ENCODE measurements at regions not wholly inside any gene's neighbourhood (a gene's known extent, or its start where the extent isn't known, plus 50 kb on each side); places are given as distances from the start of the nearest gene placed in this dataset.

DNA sequence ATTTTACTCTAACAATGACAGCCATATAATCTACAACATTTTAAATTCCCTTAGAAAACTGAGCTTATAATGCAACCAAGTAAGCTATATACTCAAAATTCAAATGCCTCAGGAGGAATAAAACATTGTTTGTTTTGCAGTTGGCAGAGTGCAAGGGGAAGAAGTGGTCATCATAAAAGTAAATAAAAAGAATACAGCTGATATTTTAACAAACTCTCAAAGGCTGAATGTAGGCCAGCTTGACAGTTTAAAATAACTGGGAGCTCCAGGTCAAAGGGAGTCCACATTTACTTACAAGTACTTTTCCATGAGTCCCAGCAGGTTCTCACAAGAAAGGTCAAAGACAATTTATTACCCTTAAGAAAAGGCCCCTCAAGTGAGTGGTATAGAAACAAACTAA lies 589.8 kb downstream of the BCKDHB start:
- in situ Hi-C loops (cut with HindIII; ENCODE audit: low pct_unique_long_range_greater_than_20kb, low sequenced_read_pairs): no loop called here
- no peak for DNase-seq (ENCODE audit: low read depth)

DNA sequence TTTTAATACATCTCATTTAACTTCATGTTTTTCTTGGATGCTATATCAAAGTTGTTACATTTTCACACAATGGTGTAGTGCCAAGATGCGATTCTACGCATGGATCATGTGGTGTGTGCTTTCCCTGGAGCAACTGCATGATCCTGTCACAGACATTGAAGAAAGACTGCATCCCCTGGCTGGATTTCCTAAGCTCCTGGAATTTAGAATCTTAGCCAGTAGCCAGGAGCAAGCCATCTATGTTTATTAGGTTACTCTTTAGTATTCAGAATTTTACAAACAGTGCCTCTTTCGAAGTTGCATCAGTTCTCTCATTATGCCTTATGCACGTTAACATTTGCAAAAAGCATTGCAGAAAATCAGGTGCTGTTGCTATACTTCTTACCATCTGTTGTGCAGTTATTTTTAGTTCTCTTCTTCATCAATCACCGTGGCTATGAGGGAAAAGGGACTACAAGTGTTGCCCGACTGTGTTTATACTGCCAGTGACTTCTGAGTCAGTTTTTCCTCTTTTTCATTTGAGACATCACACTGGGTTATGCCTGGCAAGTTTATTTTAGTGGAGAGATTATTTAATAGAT lies 584.2 kb downstream of the BCKDHB start:
- DNase-seq (ENCODE audit: low read depth): no peak
- in situ Hi-C loops (cut with HindIII; ENCODE audit: low pct_unique_long_range_greater_than_20kb, low sequenced_read_pairs): no loop called here

DNA sequence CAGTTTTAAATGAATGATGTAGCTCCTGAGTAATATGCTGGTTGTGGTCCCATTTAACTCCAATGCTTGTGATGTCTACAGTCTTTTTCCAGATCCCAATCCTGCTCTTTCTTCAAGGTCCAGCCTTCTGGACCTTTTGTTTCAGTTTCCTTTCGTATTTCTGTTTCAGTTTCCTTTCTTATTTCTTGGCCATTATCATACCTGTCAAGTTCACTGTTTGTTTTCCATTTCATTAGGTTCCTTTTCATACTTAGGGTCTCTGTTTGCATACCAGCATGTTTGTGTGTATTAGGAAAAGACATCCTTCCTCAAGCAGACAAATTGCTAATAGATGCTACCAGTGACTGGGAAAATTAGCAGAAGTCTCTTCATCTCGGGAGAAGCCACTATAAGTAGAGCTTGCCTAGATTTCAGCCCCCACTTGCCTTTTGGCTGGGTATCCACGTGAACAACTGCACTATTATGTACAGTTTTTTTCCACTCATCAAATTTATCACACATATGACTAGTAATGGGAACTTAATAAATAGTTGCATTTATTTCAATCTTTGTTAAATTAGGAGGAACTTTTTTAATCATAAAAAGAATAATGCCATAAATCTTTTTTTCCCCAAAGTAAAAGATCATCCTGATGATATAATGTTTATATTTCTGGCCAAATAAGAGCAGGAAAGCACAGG lies 583.4 kb downstream of the BCKDHB start:
- DNase-seq (ENCODE audit: low read depth): peak; percentile 4
- in situ Hi-C loops (cut with HindIII; ENCODE audit: low pct_unique_long_range_greater_than_20kb, low sequenced_read_pairs): no loop called here

DNA sequence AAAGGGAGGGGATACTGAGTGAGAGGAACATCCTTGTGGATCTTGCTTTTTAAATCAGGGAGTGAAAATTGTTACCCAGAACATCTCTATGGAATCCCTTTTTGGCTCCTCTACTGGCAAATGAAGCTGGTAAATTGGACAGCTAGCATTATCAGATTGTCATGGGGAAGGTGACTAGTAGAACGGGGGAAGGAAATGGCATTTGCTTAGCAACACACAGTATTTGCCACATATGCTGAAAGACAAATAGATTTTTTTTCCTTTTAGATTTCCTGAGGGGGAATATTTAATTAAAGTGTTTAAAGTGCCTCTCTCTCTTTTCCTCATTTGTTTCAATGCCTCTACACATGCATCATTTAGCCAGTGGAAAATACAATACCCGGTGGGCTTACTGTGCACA lies 573.5 kb downstream of the BCKDHB start:
- in situ Hi-C loops (cut with HindIII; ENCODE audit: low pct_unique_long_range_greater_than_20kb, low sequenced_read_pairs): no loop called here
- no peak for DNase-seq (ENCODE audit: low read depth)

DNA sequence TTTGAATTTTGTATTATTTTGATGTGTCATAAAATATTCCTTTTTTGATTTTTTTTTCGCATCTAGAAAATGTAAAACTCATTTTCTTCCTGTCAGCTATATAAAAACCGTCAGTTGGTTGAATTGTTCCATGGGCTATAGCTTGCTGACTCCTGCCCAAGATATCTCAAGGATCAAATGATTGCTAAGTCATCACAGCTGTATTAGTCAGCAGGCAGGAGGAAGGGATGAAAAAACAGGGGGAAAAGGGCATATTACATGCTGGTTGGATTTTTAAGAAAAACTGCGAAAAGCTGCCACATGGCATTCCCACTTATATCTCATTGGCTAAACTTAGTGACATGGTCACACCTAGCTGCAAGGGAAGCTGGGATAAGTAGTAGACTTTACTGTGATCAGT lies 569.9 kb downstream of the BCKDHB start:
- in situ Hi-C loops (cut with HindIII; ENCODE audit: low pct_unique_long_range_greater_than_20kb, low sequenced_read_pairs): no loop called here
- peak; percentile 1 for DNase-seq (ENCODE audit: low read depth)

DNA sequence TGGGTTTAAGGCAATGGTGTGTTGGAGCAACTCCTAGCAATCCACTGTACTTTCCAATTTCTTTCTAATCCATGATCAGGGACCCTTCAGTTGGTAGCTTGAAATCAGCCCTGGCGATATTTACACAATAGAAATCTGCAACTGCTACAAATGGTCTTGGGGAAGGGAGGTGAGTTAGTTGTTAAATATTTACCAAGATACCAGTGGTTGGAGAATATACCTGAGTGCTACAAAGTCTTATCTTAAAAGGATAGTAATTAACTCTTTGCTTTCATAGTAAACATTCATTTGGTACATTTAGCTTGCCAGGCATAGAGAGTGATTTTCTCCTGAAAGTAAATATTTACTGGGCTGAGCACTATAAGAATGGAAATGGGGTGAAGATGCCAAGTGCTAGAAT lies 568.2 kb downstream of the BCKDHB start:
- in situ Hi-C loops (cut with HindIII; ENCODE audit: low pct_unique_long_range_greater_than_20kb, low sequenced_read_pairs): no loop called here
- DNase-seq (ENCODE audit: low read depth): no peak

DNA sequence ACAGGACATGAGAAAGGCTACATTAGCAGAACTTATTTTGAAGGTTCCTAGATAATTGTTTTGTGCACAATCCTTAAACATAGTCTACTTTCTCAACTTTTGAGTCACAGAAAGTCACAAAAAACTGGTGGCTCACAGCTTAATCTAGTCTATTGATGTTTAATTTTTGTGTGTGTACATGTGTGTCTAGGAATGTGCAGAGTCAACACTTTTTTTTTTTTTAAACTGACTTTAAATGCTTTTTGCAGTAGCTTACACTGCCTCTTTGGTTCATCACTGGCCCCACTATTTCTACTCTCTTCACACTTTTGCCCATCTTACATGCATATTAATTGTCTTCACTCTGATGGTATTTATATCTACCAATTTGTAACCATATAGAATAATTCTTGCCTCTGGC lies 566.9 kb downstream of the BCKDHB start:
- in situ Hi-C loops (cut with HindIII; ENCODE audit: low pct_unique_long_range_greater_than_20kb, low sequenced_read_pairs): no loop called here
- no peak for DNase-seq (ENCODE audit: low read depth)

DNA sequence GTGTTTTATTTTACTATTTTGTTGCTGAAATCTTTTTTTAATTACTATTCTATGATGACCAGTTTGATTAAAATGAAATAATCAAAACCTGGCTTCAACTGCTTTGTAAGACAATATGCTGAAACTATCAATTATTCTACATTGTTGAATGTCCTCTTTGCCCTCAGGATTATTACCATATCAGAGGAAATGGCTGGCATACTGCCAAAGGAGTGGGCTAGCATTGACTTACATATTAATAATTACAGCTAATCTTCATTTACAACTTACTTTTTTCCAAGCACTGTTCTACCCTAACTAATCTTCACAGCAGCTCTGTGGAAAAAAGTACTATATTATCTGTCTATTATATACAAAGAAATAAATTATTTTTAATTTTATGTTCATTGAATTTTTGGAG lies 560.5 kb downstream of the BCKDHB start:
- DNase-seq (ENCODE audit: low read depth): no peak
- in situ Hi-C loops (cut with HindIII; ENCODE audit: low pct_unique_long_range_greater_than_20kb, low sequenced_read_pairs): no loop called here

DNA sequence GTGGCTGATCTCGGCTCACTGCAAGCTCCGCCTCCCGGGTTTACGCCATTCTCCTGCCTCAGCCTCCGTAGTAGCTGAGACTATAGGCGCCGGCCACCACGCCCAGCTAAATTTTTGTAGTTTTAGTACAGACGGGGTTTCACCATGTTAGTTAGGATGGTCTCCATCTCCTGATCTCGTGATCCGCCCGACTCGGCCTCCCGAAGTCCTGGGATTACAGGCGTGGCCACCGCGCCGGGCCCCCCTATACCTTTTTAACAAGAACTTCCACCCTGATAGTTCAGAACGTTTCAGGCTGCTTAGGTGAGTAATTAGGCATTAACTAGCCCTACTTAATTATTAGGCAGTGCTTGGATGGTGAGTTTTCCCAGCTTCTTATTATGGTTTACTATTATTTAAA lies 552.5 kb downstream of the BCKDHB start:
- no peak for DNase-seq (ENCODE audit: low read depth)
- in situ Hi-C loops (cut with HindIII; ENCODE audit: low pct_unique_long_range_greater_than_20kb, low sequenced_read_pairs): no loop called here

DNA sequence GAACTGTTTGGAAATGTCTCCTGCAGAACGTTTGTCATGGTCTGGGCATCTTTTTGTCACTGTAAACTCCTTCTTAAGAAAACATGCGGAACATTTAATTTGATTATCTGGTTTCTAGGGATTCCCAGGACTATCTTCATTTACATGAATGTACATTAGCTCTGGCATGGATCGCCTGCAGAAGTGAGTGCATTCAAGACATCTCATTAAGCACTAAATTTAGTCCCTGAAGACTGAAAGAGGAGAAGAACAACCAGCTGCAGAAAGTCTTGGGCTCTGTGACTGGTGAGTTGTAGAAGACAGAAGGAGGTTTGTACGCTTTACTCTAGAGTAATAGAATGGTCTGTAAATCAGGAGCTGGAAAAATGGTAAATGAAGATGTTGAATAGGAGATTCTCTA lies 540.7 kb downstream of the BCKDHB start:
- in situ Hi-C loops (cut with HindIII; ENCODE audit: low pct_unique_long_range_greater_than_20kb, low sequenced_read_pairs): no loop called here
- no peak for DNase-seq (ENCODE audit: low read depth)

DNA sequence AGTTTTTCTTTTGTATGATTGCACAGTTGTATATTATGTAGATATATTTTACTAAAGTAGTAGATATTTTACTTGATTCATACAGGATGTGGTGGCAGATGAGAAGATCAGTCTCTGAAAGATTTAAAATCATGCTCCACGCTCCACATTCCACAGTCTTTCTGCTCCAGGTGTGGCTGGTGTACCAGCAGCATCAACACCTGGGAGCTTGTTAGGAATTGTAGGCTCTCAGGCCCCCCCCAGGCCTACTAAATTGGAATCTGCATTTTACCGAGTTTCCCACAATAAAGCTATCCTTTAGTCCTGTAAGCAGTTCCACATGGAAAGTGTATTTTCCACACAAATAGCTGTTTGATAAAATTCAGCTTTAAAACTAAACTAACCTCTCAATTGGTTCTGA lies 537.4 kb downstream of the BCKDHB start:
- in situ Hi-C loops (cut with HindIII; ENCODE audit: low pct_unique_long_range_greater_than_20kb, low sequenced_read_pairs): no loop called here
- DNase-seq (ENCODE audit: low read depth): no peak

DNA sequence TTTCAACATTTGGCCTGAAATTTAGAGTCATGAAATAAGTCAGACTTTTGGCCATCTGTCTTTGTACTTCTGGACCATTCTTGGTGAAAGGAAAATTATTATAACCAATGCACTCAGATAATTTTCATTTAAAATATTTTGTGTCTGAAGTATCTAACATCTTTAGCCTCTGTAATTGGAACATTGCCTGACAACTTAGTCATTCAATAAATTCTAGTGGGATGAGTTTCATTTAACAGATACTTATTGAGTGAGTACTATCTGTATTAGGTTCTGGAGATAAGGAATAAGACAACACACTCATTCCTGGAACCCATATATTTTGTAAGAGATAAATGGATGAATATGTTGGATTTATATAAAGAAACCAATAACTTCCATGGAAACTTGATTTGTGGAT lies 536.0 kb downstream of the BCKDHB start:
- no peak for DNase-seq (ENCODE audit: low read depth)
- in situ Hi-C loops (cut with HindIII; ENCODE audit: low pct_unique_long_range_greater_than_20kb, low sequenced_read_pairs): no loop called here

DNA sequence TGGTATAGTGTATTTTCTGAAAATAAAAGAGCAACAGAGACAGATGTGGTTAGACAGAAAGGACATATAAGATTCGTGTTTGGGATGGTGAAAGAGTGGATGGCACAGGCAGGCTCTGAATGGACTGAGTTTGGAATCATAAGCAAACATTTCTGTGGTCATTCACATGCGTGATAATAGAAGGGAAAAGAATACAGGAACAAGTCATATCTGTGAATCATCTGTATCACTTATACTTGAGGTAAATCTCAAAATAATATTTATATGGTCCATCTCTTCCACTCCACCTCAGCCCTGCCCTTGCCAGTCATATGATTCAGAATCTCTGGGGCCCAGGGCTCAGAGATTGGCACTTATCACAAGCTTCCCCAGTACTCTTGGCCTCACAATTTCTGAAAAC lies 535.1 kb downstream of the BCKDHB start:
- in situ Hi-C loops (cut with HindIII; ENCODE audit: low pct_unique_long_range_greater_than_20kb, low sequenced_read_pairs): no loop called here
- DNase-seq (ENCODE audit: low read depth): no peak

DNA sequence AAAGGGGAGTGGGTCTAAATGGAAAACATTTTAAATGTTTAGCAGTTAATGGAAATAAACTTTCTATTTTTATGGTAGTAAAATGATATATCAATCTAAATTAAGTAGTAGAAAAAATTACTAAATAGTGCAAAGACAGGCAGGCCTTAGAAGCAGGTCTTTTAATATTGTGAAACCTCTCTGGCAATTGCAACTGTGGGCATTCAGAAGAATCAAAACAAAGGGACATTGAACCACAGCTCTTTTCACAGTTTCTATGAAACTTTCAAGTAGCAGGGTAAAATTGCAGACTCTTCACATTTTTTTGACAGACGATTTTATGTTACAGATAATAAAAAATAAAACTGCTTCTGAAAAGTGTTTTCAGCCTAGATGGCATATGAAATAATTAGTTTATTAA lies 533.7 kb downstream of the BCKDHB start:
- DNase-seq (ENCODE audit: low read depth): no peak
- in situ Hi-C loops (cut with HindIII; ENCODE audit: low pct_unique_long_range_greater_than_20kb, low sequenced_read_pairs): no loop called here

DNA sequence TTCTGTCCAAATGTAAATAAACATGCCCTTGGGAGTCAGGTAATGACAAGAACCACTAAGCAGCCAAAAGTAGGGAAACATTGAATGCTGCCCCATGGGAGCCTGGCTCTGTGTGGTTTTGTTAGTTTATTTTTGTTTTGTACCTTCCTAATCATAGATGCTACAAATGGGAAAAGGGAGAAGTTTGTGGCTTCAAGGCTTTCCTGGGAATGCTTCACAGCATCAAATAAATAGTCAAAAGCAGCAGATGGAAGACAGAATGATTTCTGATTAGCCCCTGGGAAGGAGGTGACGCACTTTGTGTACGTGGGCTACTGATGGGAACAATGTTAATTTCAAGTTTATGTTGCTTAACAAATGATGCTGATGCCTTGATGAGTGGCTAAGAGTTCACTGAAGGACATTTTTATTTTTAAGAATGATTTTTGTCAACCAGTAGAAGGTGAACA lies 532.7 kb downstream of the BCKDHB start:
- in situ Hi-C loops (cut with HindIII; ENCODE audit: low pct_unique_long_range_greater_than_20kb, low sequenced_read_pairs): no loop called here
- no peak for DNase-seq (ENCODE audit: low read depth)

DNA sequence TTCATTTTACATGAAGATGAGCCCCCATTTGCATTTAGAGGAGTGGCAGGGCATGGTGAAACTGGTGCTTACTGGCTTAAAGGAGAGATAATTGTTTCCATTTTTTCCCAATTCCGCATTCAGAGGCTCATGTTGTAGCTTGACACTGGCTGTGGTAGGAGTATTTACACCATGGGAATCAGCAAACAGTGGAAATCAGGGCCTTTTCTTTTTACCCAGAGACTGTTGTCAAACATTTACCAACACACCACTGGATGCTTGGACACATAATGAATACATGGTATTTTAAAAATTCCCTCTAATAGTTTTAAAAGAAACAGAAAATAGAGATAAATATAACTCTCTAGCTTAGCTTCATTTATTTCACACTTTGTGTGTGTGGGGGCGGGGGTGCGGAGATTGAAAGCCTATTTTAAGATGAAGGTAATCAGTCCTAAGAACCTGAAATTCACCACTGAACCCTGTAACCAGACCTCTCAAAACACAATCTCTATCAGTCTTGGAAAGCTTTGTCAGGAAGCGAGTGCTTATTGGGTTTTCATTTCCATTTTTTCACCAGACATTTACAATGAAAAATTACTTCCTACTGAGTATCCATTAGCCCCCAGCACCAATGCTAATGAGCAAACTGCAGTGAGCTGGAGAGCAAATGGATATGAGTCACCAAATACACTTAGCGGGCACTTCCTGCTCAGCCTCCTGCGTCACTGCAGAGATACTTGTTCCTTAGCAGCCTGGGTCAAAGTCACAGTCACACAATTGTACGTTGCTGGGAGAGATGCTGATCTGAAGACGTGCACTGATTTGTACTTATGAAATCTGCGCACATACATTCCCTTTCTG lies 532.0 kb downstream of the BCKDHB start:
- DNase-seq (ENCODE audit: low read depth): peak; percentile 84
- in situ Hi-C loops (cut with HindIII; ENCODE audit: low pct_unique_long_range_greater_than_20kb, low sequenced_read_pairs): no loop called here

DNA sequence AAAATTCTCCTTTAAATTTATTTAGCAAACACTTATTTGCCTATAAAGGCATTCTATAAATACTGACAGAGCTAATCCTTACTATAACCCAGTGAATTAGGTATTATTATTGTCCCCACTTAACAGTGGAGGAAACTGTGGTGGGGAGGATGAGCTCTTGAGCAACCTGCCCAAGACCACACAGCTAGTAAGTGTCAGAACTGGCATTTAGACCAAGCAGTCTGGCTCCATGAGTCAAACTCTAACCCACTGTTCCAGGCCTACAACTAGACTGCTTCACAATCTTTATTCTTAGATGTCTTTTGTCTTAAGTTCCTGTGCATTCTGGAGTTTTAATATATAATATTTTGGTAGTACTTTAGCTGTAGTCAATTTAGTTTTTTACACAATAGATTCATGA lies 530.8 kb downstream of the BCKDHB start:
- no peak for DNase-seq (ENCODE audit: low read depth)
- in situ Hi-C loops (cut with HindIII; ENCODE audit: low pct_unique_long_range_greater_than_20kb, low sequenced_read_pairs): no loop called here

DNA sequence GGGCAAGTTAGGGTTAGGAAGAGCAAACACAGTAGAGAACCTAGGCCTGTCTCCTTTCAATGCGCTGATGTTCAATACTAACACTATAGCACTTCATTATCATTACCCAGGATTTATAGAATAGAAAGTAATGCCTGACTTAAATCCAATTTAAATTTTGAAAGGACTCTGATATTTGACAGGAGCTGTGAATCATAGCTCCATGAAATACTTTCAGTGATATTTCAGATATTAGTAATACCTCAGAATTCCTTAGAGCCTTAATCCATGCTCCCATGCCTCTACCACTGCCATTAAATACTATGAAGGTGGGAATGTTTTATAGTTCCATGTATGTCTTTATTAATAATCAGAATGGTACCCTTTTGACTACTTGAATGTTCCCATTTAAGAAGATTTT lies 530.2 kb downstream of the BCKDHB start:
- in situ Hi-C loops (cut with HindIII; ENCODE audit: low pct_unique_long_range_greater_than_20kb, low sequenced_read_pairs): no loop called here
- no peak for DNase-seq (ENCODE audit: low read depth)

DNA sequence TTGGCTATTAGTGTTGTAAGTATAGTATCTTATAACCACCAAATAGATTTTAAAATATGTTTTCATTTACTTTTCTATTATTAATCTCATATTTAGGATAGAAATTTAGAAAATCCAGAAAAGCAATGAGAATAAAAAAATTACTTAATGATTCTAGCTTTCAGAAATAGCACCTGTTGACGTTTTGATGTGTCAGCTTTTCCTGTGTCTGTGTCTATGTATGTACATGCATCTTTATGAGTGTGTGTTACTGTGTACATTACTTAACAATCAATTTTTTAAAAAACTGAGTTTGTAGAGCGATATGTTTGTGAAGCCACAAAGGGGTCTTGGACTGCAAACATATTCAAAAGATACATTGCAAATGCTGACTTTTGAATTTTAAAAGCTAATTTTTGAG lies 526.9 kb downstream of the BCKDHB start:
- in situ Hi-C loops (cut with HindIII; ENCODE audit: low pct_unique_long_range_greater_than_20kb, low sequenced_read_pairs): no loop called here
- DNase-seq (ENCODE audit: low read depth): no peak

DNA sequence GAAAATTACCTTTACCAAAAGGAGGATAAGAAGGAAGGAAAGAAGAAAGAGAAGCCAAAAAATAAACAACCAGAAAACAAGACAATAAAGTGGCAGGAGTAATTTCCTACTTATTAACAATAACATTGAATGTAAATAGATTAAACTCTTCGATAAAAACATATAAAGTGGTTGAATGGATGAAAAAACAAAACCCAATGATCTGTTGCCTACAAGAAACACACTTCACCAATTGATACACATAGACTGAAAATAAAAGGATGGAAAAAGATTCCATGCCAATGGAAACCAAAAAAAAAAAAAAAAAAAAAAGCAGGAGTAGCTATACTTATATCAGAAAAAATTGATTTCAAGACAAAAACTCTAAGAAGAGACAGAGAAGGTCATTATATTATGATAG lies 518.9 kb downstream of the BCKDHB start:
- DNase-seq (ENCODE audit: low read depth): no peak
- in situ Hi-C loops (cut with HindIII; ENCODE audit: low pct_unique_long_range_greater_than_20kb, low sequenced_read_pairs): no loop called here

All from Caki2 (cell line).